ENCODE measurements at regions not wholly inside any gene's neighbourhood (a gene's known extent, or its start where the extent isn't known, plus 50 kb on each side); places are given as distances from the start of the nearest gene placed in this dataset.
"Not testable (repeated sequence)": the region's sequence is repeated elsewhere in the genome, so short reads cannot be mapped to it uniquely, and the experiment has no call there.

DNA sequence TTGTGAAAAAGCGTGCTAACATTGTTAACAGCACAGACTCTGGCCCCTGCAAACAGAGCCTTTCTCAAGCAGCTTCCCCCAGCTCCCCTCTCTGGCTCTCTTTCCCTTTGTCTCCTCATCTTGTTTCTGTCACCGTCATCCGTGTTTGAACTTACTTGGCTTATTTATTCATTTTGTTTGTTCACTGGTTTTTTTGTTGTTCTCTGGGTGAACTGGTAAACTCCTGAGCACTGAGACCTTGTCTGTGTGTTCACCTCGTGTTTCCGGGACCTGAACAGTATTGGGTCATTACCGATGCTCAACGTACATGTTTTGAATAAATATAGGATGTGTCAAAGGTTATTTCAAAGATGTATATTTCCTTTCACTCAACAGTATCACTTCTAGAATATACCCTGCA lies 92.4 kb upstream of the USP29 start:
- no peak overlapping the region for H3K27ac ChIP-seq
- intact Hi-C loops (cut with DNase I) = no loop called here

DNA sequence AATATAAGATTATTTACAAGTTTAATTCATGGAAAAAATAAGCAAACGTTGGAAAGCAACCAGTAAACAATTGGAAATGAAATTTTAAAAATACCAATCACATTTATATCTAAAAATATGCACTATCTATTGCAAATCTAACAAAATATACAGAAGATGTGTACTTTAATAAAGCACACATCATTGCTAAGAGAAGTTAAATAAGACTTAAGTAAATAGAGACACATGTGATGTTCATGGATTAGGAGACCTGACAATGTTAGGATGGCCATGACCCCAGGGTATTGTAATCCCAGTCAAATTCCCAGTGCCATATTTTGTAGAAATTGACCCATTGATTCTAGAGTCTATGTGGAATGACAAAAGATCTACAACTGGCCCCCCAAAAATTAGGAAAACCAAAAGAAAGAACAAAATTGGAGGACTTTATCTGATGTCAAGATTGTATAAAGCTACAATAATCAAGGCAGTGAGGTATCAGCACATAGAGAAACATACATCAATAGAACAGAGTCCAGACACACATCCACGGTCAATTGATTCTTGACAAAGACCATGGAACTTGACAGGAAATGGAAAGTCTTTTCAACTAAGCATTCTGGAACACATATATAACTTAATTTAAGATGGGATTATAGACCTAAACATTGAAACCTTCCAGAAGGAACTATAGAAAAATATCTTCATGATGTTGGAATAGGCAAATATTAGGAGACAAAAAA lies 90.8 kb upstream of the USP29 start:
- ATAC-seq = no peak
- no peak overlapping the region for H3K4me3 ChIP-seq
- no peak for DNase-seq
- H3K36me3 ChIP-seq (replicated peaks in 1 of 2; ENCODE audit: insufficient read depth in 1 of 2, low read depth in 2 of 2) = no peaks in the 10 kb centered on the region
- 45 to 49% methylated on average over 2 of the region's 2 CpGs for WGBS, 2 donors
- no peak for TF ChIP-seq POLR2A (IDR thresholded peaks at IDR 0.05)
- TF ChIP-seq, protein P1, sequence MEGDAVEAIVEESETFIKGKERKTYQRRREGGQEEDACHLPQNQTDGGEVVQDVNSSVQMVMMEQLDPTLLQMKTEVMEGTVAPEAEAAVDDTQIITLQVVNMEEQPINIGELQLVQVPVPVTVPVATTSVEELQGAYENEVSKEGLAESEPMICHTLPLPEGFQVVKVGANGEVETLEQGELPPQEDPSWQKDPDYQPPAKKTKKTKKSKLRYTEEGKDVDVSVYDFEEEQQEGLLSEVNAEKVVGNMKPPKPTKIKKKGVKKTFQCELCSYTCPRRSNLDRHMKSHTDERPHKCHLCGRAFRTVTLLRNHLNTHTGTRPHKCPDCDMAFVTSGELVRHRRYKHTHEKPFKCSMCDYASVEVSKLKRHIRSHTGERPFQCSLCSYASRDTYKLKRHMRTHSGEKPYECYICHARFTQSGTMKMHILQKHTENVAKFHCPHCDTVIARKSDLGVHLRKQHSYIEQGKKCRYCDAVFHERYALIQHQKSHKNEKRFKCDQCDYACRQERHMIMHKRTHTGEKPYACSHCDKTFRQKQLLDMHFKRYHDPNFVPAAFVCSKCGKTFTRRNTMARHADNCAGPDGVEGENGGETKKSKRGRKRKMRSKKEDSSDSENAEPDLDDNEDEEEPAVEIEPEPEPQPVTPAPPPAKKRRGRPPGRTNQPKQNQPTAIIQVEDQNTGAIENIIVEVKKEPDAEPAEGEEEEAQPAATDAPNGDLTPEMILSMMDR (IDR thresholded peaks at IDR 0.05) = no peak
- H3K4me1 ChIP-seq = no peaks in the 10 kb centered on the region
- no peaks in the 10 kb centered on the region for H3K27me3 ChIP-seq
- H3K9me3 ChIP-seq = peaks cover 0 to 6% (median 0%) of the 10 kb centered on the region in 3 donors
- H3K27ac ChIP-seq = no peak overlapping the region
- intact Hi-C loops (cut with DNase I) = no loop called here

More for the DNA sequence above, 92.4 kb upstream of the USP29 start:
- H3K4me1 ChIP-seq = no peaks in the 10 kb centered on the region
- H3K9me3 ChIP-seq = peaks cover 0 to 6% (median 0%) of the 10 kb centered on the region in 3 donors
- TF ChIP-seq POLR2A (IDR thresholded peaks at IDR 0.05) = no peak
- TF ChIP-seq, protein P1 (IDR thresholded peaks at IDR 0.05) = no peak
- H3K4me3 ChIP-seq = no peak overlapping the region
- WGBS, 2 donors = 47 to 51% methylated on average over 7 of the region's 7 CpGs
- ATAC-seq (no peak), DNase-seq (no peak)
- no peaks in the 10 kb centered on the region for H3K27me3 ChIP-seq
- no peaks in the 10 kb centered on the region for H3K36me3 ChIP-seq (replicated peaks in 1 of 2; ENCODE audit: insufficient read depth in 1 of 2, low read depth in 2 of 2)

DNA sequence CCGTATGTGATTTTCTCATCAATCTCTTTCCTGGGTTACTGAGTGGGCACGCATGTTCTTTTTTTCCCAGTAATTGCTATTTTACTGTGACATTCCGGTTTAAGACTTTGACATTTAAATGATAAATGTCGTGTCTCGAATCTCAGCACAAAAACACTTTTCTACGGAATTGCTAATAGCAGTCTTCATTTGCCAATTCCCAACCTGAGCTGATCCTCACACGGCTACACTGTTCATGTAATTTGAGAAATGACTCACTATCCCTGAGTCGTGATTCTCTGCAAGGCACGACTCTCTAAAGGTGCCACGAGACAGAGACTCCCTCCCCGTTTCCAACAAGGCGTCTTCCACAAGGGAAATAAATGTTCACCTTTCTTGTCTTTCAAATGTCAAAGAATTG lies 88.7 kb upstream of the USP29 start:
- peaks cover 0 to 10% (median 0%) of the 10 kb centered on the region in 3 donors for H3K9me3 ChIP-seq
- ATAC-seq (no peak), DNase-seq (no peak)
- H3K4me3 ChIP-seq = no peak overlapping the region
- intact Hi-C loops (cut with DNase I) = no loop called here
- H3K27ac ChIP-seq = no peak overlapping the region
- 41 to 48% methylated on average over 12 of the region's 12 CpGs for WGBS, 2 donors
- H3K36me3 ChIP-seq (replicated peaks in 1 of 2; ENCODE audit: insufficient read depth in 1 of 2, low read depth in 2 of 2) = no peaks in the 10 kb centered on the region
- TF ChIP-seq, protein P1 (IDR thresholded peaks at IDR 0.05) = no peak
- no peak for TF ChIP-seq POLR2A (IDR thresholded peaks at IDR 0.05)
- H3K27me3 ChIP-seq = no peaks in the 10 kb centered on the region
- no peaks in the 10 kb centered on the region for H3K4me1 ChIP-seq

DNA sequence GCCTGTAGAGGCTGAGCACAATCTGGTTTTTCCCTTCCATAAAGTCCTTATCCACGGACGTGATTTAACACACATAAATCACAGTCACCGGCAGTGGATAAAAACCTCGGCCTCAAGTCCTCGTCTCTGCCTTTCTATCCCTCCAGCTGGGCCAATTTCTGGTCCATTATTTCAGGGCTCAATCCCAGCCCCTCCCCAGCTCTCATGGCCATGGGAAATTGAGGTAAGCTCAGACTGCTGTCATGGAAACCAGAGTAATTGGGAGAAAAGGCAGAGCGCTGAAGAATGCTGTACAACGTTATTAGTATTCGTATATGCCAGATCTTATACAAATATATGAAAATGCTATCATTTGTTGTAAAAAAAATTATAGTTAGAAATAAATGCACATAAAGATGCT lies 86.2 kb upstream of the USP29 start:
- no peak overlapping the region for H3K4me3 ChIP-seq
- H3K27me3 ChIP-seq = no peaks in the 10 kb centered on the region
- ATAC-seq (no peak), DNase-seq (no peak)
- no peak overlapping the region for H3K27ac ChIP-seq
- H3K4me1 ChIP-seq = no peaks in the 10 kb centered on the region
- TF ChIP-seq POLR2A (IDR thresholded peaks at IDR 0.05) = no peak
- TF ChIP-seq, protein P1 (IDR thresholded peaks at IDR 0.05) = no peak
- no peaks in the 10 kb centered on the region for H3K36me3 ChIP-seq (replicated peaks in 1 of 2; ENCODE audit: insufficient read depth in 1 of 2, low read depth in 2 of 2)
- 49 to 55% methylated on average over 8 of the region's 8 CpGs for WGBS, 2 donors
- intact Hi-C loops (cut with DNase I) = no loop called here
- H3K9me3 ChIP-seq = peaks cover 0 to 10% (median 0%) of the 10 kb centered on the region in 3 donors

DNA sequence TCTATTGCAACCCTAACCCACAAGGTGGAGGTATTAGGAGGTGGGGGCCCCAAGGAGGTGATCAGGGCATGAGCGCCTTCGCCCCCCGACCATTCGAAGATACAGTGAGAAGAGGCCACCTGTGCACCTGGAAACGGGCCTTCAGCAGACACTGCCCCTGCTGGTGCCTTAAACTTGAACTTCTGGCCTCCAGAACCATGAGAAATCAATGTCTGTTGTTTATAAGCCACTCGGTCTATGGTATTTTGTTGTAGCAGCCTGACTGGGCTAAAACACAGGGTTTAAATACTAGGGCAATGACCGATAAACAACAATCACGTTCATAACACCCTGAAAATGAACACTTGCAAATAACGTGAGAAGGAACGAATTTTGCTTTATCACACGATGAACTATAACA lies 85.2 kb upstream of the USP29 start:
- Histone ChIP-seq H3K9me3 (peaks cover 0 to 10% (median 0%) of the 10 kb centered on the region in 3 donors), H3K27ac (no peak overlapping the region), H3K4me1 (no peaks in the 10 kb centered on the region), H3K27me3 (no peaks in the 10 kb centered on the region), H3K36me3 (replicated peaks in 1 of 2; ENCODE audit: insufficient read depth in 1 of 2, low read depth in 2 of 2) (no peaks in the 10 kb centered on the region), H3K4me3 (no peak overlapping the region)
- intact Hi-C loops (cut with DNase I) = no loop called here
- TF ChIP-seq POLR2A (IDR thresholded peaks at IDR 0.05) = no peak
- TF ChIP-seq, protein P1 (IDR thresholded peaks at IDR 0.05) = no peak
- 25 to 29% methylated on average over 11 of the region's 11 CpGs for WGBS, 2 donors
- DNase-seq (no peak), ATAC-seq (no peak)

DNA sequence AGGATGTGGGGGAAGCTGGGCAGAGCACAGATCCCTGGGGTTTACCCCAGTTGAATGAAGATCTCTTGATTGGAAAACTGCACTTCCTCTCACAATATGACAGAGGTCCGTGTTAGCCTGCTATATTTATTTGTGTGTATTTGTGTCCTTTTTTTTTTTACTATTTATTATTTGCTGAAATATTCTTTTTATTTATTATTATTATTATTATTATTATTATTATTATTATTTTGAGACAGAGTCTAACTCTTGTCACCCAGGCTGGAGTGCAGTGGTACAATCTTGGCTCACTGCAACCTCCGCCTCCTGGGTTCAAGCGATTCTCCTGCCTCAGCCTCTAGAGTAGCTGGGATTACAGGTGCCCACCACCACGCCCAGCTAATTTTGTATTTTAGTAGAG lies 84.0 kb upstream of the USP29 start:
- H3K4me1 ChIP-seq; H3K27ac ChIP-seq; ATAC-seq; intact Hi-C loops (cut with DNase I); DNase-seq; H3K36me3 ChIP-seq (replicated peaks in 1 of 2; ENCODE audit: insufficient read depth in 1 of 2, low read depth in 2 of 2); H3K27me3 ChIP-seq; H3K4me3 ChIP-seq: not testable (repeated sequence)
- WGBS, 2 donors = 79 to 82% methylated on average over 4 of the region's 4 CpGs
- peaks cover 0 to 11% (median 0%) of the 10 kb centered on the region in 3 donors for H3K9me3 ChIP-seq

Measured in body of pancreas (tissue), 4 donors.